GM21786 (cell line): ENCODE measurements at regions not wholly inside any gene's neighbourhood (a gene's known extent, or its start where the extent isn't known, plus 50 kb on each side); places are given as distances from the start of the nearest gene placed in this dataset.
A peak's percentile ranks its signal among the peaks of the same experiment; 100 is the strongest.
"Not testable (repeated sequence)": the region's sequence is repeated elsewhere in the genome, so short reads cannot be mapped to it uniquely, and the experiment has no call there.

Source experiments
- ATAC-seq: cut with Tn5 transposase; IDR thresholded peaks from one replicate; pipeline ENCODE4 v1.9.1; 2021; ENCODE audit not compliant: unreplicated experiment

DNA sequence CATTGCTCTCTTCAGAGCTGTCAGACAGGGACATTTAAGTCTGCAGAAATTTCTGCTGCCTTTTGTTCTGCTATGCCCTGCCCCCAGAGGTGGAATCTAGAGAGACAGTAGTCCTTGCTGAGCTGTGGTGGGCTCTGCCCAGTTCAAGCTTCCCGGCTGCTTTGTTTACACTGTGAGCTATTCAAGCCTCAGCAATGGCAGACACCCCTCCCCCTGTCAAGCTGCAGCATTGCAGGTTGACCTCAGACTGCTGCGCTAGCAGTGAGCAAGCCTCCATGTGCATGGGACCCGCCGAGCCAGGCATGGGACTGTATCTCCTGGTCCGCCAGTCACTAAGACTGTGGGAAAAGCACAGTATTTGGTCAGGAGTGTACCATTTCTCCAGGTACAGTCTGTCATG lies 53.6 kb upstream of the MAPK10 start:
- ATAC-seq: not testable (repeated sequence)

DNA sequence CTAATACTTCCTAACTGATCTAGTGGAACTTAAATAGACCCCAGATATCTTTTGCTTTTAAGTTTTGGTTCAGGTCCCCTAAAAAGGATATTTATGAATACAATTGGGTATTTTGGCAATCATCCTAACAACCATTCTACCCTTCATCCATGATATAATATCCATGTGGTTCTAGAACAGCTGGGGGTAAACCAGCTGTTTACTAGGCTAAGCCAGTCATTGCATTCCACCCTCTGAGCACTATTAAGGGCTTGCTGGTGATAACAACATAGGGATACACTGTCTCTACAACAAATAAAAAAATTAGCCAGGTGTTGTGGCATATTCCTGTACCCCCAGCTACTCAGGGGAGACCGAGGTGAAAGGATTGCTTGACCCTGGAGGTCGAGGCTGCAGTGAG lies 54.8 kb upstream of the MAPK10 start:
- ATAC-seq: no peak

DNA sequence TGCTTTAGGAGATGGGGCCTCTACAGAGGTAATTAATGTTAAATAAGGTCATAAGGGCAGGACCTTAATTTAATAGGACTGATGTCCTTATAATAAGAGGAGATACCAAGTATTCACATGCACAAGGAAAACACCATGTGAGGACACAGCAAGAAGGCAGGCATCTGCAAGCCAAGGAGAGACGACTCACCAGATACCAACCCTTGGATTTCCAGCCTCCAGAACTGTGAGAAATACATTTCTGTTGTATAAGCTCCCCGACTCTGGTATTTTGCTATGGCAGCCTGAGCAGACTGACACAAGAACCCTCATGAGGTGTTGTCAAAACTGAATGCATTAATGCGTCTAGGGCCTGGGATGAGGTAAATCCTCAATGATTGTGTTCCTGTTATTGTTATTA lies 56.2 kb upstream of the MAPK10 start:
- ATAC-seq: no peak

DNA sequence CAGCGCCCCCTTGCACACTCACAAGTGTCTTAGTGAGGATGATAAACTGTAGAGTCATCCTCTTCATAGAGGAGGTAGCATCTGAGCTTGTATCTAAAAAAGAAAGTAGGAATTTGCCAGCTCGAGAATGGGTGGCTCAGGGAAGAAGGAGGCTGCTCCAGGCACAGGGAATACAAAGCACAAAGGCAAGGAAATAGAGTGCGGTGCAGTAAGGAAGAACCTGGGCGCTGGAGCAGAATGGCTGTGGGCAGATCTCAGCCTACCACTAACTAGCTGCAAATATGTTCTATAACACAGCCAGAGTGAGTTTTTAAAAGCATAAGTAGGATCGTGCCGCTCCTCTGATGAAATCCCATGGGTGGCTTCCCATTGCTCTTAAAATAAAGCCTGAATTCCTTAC lies 61.6 kb upstream of the MAPK10 start:
- no peak for ATAC-seq

DNA sequence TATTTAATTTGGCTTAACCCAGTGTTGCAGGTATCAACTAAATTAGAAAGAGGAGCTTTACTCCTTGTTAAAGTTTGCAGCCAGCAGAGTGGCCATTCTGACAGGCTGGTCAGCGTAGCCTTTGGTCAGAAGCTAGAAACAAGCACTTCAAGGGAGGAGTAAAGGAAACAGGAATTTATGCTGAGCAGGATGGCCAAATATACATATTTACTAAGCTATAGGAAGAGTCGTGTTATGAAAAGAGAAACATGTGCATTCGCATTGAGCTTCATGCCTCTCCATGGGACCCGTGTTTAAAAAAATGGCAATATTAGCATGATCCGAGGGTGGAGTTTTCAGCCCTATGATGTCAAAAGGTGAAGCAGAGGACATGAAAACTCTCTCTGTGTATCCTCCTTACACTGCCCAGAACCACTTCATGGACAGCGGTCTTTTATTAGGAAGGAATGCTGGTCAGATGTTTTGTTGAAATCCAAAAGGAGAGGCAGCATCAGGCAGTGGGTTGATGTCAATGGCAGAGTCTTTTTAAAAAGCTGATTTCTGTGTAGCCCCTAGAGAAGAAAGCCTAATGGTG lies 71.8 kb upstream of the MAPK10 start:
- ATAC-seq: no peak

DNA sequence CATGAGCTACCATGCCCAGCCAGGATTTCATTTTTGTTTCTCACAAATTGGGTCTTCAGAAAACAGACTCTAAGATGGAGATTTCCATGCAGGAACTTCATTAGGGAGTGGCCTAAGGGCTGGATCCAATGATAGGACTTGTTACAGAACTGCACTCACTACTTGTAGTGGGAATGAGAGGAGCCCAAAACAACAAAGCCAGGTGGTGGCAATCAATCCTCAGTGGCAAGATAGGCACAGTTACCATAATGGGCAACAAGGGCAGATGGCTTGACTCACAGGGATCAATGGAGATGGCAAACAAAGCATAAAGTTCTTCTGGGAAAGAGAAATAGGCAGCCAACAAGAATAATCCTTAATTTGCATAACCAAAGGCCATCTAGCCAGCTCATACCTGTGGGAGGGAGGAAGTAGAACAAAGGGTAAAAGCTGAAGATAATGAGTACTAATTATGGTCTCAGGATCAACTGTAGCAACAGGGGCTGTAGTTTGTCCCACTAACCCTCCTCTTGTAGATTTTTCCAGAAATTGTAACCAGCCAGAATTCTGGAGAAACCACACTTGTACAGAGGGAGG lies 72.8 kb upstream of the MAPK10 start:
- ATAC-seq: no peak

DNA sequence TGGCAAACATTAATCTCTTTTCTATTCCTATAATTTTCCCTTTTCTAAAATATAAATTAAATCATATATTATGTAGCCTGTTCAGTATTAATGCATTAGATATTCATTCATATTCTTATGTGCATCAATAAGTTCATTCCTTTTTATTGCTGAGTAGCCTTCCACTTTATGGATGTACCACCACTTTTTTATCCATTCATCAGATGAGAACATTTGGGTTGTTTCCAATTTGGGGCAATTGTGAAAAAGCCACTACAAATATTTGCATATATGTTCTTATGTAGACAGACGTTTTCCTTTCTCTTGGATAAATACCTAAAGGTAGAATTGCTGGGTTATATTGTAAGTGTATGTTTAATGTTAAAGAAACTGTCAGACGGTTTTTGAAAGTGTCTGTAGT lies 79.4 kb upstream of the MAPK10 start:
- no peak for ATAC-seq

DNA sequence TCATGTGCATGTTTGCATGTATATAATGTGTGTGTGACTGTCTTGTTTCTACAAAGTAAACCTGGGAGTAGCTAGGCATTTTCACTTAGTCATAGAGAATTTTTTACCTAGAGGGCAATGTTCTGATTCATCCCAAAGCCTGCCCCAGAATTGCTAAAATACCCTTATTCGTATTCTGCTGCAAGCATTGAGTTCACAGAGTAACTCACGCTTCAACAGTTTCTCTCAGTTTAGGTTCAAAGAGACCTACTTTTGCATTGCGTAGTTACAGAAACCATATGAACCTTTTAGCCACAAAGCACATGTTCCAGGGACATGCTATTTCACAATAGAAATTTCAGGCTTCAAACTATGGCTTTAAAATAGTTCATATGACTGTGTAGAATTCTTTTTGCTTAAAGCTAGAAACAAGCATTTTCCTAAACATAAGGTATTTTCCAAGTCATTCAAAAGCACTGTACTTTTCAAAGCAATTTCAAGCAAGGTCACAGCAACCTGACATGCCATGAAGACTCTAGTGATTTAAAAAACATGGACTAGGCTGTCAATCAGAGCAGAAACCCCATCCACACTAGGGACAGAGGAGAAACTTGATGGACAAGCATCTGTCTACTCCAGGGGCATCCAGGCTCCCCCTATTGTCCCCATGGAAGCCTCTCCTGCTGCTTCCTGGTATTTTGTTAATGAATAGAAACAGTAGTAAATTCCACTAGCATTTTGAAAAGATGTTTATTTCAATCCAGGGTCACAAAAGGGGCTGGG lies 81.5 kb upstream of the MAPK10 start:
- ATAC-seq: peak; percentile 75

DNA sequence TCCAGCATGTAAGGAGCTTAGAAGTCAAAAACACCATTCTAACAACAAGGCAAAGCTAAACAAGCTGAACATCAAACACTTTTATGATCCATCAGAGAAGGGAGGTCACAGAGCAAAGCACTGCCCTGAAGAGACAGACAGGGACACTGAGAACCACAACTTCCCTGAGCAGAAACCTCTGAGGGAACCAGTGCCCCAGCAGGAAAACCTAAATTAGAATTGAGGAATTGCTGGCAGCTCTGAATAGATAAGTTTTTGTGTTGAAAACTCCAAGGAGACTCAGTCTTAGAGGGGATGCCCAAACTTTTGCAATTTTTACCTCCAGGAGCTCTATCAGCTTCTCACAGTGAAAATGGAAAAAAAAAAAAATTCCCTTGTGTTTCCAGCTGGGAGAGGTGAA lies 83.0 kb upstream of the MAPK10 start:
- no peak for ATAC-seq

DNA sequence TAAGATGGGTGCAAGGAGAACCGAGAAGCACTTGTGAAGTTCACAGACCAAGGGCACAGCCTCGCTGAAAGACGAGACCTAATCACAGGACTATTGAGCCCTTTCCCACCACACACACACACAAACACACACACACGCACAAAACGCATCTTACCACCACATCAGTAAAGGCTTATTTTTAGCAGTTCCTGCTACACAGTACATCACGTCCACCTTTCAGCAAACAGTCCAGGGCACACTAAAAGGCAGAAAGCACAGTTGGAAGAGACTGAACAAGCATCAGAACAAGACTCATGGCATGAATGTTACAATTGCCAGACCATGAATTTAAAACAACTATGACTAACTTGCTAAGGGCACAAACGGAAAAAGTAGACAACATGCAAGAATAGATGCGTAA lies 83.6 kb upstream of the MAPK10 start:
- ATAC-seq: no peak

DNA sequence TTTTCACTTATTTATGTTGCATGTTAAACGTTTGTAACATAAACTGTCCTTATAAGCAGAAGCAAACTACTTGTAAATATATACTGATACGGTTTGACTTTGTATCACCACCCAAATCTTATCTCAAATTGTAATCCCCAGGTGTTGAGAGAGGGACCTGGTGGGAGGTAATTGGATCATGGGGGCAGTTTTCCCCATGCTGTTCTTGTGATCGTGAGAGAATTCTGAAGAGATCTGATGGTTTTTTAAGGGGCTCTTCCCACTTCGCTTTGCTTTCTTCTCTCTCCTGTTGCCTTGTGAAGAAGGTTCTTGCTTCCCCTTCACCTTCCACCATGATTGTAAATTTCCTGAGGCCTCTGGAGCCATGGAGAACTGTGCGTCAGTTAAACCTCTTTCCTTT lies 87.1 kb upstream of the MAPK10 start:
- no peak for ATAC-seq

DNA sequence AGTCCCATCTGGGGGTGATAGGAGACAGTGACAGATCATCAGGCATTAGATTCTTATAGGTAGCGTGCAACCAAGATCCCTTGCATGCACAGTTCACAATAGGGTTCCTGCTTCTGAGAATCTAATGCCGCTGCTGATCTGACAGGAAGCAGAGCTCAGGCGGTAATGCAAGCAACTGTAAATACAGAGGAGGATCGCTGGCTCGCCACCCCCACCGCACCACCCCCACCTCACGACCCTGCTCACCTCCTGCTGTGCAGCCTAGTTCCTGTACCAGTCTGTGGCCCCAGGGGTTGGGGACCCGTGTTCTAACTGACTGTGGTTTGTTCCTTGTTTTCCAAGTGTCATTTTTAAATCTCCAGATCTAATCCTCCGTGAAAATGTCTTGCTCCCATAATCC lies 89.0 kb upstream of the MAPK10 start:
- ATAC-seq: no peak

DNA sequence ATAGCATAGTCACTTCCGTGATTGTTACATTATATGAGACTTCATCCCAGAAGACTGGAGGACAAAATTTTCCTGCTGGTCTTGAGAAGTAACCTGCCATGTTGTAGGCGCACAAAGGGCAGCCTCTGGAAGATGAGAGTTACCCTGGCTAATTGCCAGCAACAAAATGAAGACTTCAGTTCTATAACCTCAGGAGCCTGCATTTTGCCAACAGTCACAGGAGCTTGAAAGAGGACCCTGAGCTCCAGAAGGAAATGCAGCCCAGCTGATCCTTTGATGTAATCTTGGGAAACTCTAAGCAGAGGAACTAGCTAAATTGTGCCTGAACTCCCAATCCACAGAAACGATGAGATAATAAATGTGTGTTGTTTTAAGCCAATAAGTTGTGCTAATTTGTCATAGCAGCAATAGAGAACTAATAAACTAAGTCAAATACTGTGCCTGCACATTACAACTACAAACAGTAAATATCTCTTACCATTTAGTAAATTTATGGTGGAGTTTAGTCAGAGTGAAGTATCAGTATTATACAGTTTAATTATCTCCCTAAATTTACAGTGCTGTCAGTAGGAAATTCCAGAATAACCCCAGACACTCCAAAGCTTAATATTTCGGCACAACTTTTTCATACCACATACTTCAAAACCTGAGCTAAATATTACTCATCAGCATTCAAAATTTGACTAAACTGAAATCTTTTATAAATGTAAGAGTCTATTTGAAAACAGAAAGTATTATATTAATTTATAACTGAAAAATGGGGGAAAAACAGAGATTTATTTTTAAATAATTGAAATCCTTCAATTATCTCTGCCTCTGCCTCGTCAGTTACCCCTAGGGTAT lies 90.1 kb upstream of the MAPK10 start:
- ATAC-seq: no peak

DNA sequence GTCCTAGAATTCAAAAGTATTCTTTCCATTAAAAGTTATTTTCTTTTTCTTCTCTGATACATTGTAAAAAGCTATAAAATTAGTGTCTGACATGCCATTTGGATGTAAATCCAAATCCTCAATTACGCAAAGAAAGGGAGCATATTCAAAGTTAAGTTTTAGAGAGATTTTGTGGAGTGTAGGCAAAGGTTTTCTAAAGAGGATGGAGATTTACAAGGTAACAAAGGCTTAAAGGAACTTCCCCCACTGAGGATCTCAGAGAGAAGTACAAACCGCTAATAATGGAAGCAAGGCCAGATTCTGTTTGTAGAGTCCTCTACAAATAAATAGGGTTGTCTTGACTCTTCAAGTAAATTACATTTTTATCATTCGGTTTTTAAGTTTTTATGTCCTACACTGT lies 91.0 kb upstream of the MAPK10 start:
- no peak for ATAC-seq

DNA sequence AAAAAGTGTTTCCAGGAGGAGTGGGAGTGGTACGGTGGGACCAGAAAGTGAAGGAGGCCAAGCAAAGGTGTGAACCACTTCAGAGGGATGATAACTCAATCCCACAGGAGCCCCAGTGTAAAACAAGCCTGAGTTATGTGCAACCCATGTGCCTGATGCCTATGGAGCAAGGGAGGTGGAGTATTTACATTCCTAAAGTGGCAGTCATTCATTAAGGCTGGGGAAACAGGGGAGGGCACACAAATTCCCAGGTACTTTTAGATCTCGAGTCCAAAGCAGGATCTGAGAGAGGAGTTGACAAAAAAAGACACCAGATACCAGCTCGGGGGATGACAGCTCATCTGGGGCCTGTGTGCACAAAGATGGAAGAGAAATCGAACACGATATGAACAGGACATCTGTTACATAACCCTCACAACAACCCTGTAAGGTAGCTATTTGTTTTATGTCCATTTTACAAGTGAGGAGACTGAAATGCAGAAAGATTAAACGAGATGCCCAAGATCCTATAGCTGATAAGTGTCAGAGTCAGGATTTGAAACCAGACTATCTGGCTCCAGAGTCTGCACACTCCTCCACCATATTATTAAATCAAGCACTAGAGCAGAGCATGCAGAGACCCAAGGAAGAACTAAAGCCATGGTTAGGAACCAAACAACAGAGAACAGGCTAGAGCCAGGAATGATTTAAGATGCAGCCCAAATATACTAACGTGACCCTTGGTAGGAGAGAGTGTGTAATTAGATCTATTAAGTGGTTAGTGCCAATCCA lies 91.9 kb upstream of the MAPK10 start:
- no peak for ATAC-seq

DNA sequence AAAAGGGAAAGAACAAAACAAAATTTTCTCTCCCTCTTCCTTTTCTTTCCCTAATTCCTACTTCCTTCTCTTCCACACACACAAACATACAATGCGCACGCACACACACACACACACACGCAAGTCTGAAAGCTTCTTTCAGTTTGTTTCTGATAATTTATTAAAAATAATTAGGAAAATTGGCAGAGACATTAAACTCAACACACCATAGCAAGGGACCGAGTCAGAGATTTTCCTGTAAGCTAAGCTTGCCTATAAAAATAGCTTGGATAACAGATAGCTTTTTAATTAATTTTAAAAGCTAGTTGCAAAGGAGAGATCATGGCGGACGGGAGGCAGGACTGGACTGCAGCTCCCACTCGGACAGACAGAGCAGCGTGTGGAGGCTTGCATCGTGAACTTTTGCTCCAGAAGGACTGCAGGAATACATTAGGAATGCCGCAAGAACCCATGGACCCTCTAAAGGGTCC lies 92.6 kb upstream of the MAPK10 start:
- no peak for ATAC-seq

DNA sequence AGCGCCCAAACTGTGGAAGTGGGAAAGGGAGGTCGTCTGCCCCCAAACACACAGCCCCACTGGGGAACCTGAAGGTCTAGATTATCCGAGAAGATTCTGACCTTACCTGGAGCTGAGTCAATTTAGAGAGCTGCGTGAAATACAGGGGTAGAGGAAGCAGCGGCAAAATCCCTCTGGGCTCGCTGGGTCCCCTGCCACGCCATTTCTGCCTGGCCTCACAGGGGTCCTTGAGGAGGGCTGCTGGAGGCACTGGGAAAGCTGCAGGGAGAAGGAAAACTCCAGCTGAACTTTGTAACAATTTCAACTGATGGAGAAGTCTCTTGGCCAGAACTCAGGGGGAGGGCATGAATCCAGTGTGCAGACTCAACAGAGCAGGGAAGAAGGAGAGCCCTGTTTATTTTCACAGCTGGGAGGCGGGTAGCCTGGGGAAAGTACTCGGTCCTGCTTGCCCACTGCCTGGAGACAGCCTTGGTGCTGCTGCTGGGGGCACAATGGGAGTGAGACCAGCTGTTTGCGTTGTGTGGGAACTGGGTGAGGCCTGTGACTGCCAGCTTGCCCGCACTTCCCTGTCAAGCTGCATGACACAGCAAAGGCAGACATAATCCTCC lies 93.2 kb upstream of the MAPK10 start:
- ATAC-seq: no peak

DNA sequence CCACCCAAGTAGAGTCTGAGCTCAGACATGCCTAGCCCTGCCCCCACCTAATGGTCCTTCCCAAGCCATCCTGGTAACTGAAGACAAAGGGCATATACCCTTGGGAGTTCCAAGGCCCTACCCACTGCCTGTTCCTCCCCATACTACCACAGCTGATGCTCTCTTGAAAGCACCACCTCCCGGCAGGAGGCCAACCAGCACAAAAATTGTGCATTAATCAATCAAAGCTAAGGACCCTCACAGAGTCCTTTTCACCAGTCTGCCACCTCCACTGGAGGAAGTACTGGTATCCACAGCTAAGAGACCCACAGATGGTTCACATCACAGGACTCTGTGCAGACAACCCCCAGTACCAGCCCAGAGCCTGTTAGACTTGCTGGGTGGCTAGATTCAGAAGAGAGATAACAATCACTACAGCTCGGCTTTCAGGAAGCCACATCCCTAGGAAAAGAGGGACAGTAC lies 93.8 kb upstream of the MAPK10 start:
- ATAC-seq: not testable (repeated sequence)

DNA sequence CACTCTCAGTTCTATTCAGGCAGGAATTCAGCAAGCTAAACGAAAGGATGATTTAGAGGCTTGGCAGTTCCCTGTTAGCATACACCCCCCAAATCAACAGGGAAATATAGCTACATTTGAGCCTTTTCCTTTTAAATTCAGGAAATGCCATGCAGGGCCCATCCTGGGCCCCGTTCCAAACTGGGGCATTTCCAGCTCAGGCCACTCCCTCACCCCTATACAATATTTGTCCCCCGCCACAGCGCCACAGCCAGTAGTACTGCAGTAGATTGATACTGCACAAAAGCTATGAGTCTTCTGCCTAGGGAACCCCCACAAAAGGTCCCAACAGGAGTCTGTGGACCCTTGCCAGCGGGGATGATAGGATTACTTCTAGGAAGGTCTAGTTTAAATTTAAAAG lies 102.0 kb upstream of the MAPK10 start:
- no peak for ATAC-seq

DNA sequence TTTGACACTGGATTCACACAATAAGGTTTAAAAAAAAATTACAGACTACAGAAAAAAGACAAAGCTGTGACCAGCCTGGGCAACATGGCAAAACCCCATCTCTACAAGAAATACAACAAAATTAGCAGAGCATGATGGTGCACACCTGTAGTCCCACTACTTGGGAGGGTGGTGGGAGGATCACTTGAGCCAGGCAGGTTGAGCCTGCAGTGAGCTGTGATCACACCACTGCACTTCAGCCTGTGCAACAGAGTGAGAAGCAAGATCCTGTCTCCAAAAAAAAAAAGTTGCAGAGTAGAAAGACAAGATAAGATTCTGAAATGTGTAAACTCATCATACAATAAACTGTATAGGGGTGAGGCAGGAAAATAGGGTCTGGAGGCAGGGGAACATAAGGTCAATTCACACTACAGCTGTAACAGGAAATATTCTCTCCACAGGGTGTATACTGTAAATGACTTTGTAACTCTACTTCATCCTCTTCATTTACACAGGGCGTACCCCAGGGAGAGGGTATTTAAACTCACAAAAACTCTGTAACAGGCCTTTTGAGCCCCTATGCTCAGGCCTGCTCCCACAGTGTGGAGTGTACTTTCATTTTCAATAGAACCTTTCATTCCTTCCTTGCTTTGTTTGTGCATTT lies 112.6 kb upstream of the MAPK10 start:
- ATAC-seq: no peak
